ENCODE measurements at regions not wholly inside any gene's neighbourhood (a gene's known extent, or its start where the extent isn't known, plus 50 kb on each side); places are given as distances from the start of the nearest gene placed in this dataset.

- no peak overlapping the region for H3K4me2 ChIP-seq (ENCODE audit: low read depth, low read length)
- no peak overlapping the region for H3K9ac ChIP-seq (ENCODE audit: low read depth, low read length)
- H4K5ac ChIP-seq (ENCODE audit: low read depth, low read length), result no peak overlapping the region
- H3K79me1 ChIP-seq (ENCODE audit: low read depth in 1 of 2, low read length in 2 of 2), result no peaks in the 10 kb centered on the region
- no peak overlapping the region for H2BK5ac ChIP-seq (ENCODE audit: low read depth, low read length, poor library complexity, severe bottlenecking)
- no peak overlapping the region for H2BK120ac ChIP-seq (ENCODE audit: low read depth, low read length)
- in situ Hi-C loops (cut with MboI; ENCODE audit: low sequenced_read_pairs) (no loop called here), intact Hi-C loops (cut with micrococcal nuclease) (no loop called here), dilution Hi-C loops (cut with HindIII; ENCODE audit: low sequenced_read_pairs, unreplicated experiment) (no loop called here)
- H3K23ac ChIP-seq (ENCODE audit: low read depth, low read length), result no peak overlapping the region
- H4K20me1 ChIP-seq (ENCODE audit: insufficient read depth, low read length), result no peaks in the 10 kb centered on the region
- 0 out of 2 replicates have a peak, but pooled peaks cover 1% of the 10 kb centered on the region for H3K4me1 ChIP-seq (ENCODE audit: control insufficient read depth, insufficient read depth, low read length)
- CTCF ChIA-PET, result interaction anchor here (0.9 kb wide), 1 partner anchor 14 kb away, joined by 8 read pairs; no protein-coding TSS in a partner anchor
- DNase-seq (no peak), ATAC-seq (ENCODE audit: low read depth) (no peak)
- no peak for TF ChIP-seq NFE2L2 (IDR thresholded peaks at IDR 0.05; ENCODE audit: low read depth, low read length)
- no peak for TF ChIP-seq MAFK (IDR thresholded peaks at IDR 0.05; ENCODE audit: low read depth, low read length)
- TF ChIP-seq FOS (IDR thresholded peaks at IDR 0.05; ENCODE audit: low read depth, low read length), result no peak
- TF ChIP-seq CTCF (conservative IDR thresholded peaks at IDR 0.05; ENCODE audit: low read depth, low read length), result no peak
- TF ChIP-seq RCOR1 (IDR thresholded peaks at IDR 0.05; ENCODE audit: insufficient replicate concordance, low read length), result no peak
- TF ChIP-seq, protein P1, sequence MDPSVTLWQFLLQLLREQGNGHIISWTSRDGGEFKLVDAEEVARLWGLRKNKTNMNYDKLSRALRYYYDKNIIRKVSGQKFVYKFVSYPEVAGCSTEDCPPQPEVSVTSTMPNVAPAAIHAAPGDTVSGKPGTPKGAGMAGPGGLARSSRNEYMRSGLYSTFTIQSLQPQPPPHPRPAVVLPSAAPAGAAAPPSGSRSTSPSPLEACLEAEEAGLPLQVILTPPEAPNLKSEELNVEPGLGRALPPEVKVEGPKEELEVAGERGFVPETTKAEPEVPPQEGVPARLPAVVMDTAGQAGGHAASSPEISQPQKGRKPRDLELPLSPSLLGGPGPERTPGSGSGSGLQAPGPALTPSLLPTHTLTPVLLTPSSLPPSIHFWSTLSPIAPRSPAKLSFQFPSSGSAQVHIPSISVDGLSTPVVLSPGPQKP (IDR thresholded peaks at IDR 0.05; ENCODE audit: borderline replicate concordance, low read depth, low read length), result no peak
- no peak for TF ChIP-seq RFX5 (IDR thresholded peaks at IDR 0.05; ENCODE audit: low read depth, low read length)
- no peak for TF ChIP-seq MAZ (IDR thresholded peaks at IDR 0.05; ENCODE audit: borderline replicate concordance, low read depth, low read length)
- no peak overlapping the region for H2BK15ac ChIP-seq (ENCODE audit: low read depth, low read length)
- H3K9me1 ChIP-seq (ENCODE audit: insufficient read depth, low read length), result no peaks in the 10 kb centered on the region
- no TSS peak for BruUV-seq (replicated peaks)
- no peak overlapping the region for H4K8ac ChIP-seq (ENCODE audit: low read depth in 2 of 2, low read length in 2 of 2)
- no peaks in the 10 kb centered on the region for H3K36me3 ChIP-seq (ENCODE audit: control insufficient read depth, insufficient read depth, low read length)
- H2BK20ac ChIP-seq (ENCODE audit: low read depth, low read length), result no peak overlapping the region
- H2AK9ac ChIP-seq (replicated peaks; ENCODE audit: low read depth, low read length, poor library complexity), result no peak overlapping the region
- no peak overlapping the region for H3K18ac ChIP-seq (ENCODE audit: low read depth, low read length)
- H2AFZ ChIP-seq (replicated peaks; ENCODE audit: low read length, poor library complexity), result no peak overlapping the region
- no peaks in the 10 kb centered on the region; the same call in 1 of the 2 replicates for H3K9me3 ChIP-seq (ENCODE audit: control insufficient read depth, insufficient read depth, low read length)
- no peak overlapping the region for H3K4ac ChIP-seq (ENCODE audit: low read depth, low read length)
- H2AK5ac ChIP-seq (ENCODE audit: low read depth, low read length), result no peak overlapping the region
- H3K14ac ChIP-seq (replicated peaks; ENCODE audit: low read depth, low read length), result no peak overlapping the region
- no peak overlapping the region for H3K27ac ChIP-seq (ENCODE audit: insufficient read depth, low read length)
- H3K27me3 ChIP-seq (ENCODE audit: control insufficient read depth, insufficient read depth, low read length), result no peaks in the 10 kb centered on the region
- H4K91ac ChIP-seq (ENCODE audit: insufficient read depth, low read depth, low read length), result no peak overlapping the region
- no peak overlapping the region for H3K56ac ChIP-seq (ENCODE audit: extremely low read depth, insufficient read depth, low read length)
- POLR2A ChIA-PET (ENCODE audit: unreplicated experiment), result no interaction called here
- no peak overlapping the region for H3K4me3 ChIP-seq (ENCODE audit: insufficient read depth, low read depth, low read length)
- no CpG with 5 or more reads among the region's 1 CpG for WGBS, 2 experiments (ENCODE audit: extremely low coverage in 2 of 2, insufficient read length in 1 of 2)
Measured at GRCh38 chr7:73939528-73939927, 78.6 kb downstream of the TMEM270 start.

All from IMR-90 (cell line).